Mesothelial cell of epicardium (in vitro differentiated cells): ENCODE measurements at regions not wholly inside any gene's neighbourhood (a gene's known extent, or its start where the extent isn't known, plus 50 kb on each side); places are given as distances from the start of the nearest gene placed in this dataset.
A peak's percentile ranks its signal among the peaks of the same experiment; 100 is the strongest.

Experiments
- DNase-seq, 2 experiments: peaks; one replicate each; pipeline ENCODE4 v3.0.0; 2021; ENCODE audit warnings: low spot score in 2 of 2; ENCODE audit not compliant: unreplicated experiment in 2 of 2
- H3K27ac Mint-ChIP-seq: 2 replicates; pipeline ENCODE4 v1.8.0; 2021; ENCODE audit warnings: mixed read lengths
- H3K27me3 Mint-ChIP-seq: 2 replicates; pipeline ENCODE4 v1.8.0; 2021; ENCODE audit warnings: low read depth, mixed read lengths
- H3K36me3 Mint-ChIP-seq: 2 replicates; pipeline ENCODE4 v1.8.0; 2021; ENCODE audit warnings: mixed read lengths
- H3K4me1 Mint-ChIP-seq: 2 replicates; pipeline ENCODE4 v1.8.0; 2021; ENCODE audit warnings: mixed read lengths
- H3K4me3 Mint-ChIP-seq: 2 replicates; pipeline ENCODE4 v1.8.0; 2021; ENCODE audit warnings: mild to moderate bottlenecking, moderate library complexity, mixed read lengths
- H3K9me3 Mint-ChIP-seq: 2 replicates; pipeline ENCODE4 v1.8.0; 2021; ENCODE audit warnings: mixed read lengths
- CTCF ChIP-seq: fragments of 200-600 bp; sonication (generic); IDR thresholded peaks from one replicate; pipeline ENCODE4 v1.5.0; 2021; ENCODE audit warnings: antibody characterized with exemption; ENCODE audit not compliant: unreplicated experiment

GRCh38 chr3:82012775-82013174, 251.3 kb upstream of the GBE1 start:
- Mint-ChIP-seq H3K27ac (no peak overlapping the region), H3K27me3 (no peaks in the 10 kb centered on the region), H3K4me3 (no peak overlapping the region), H3K36me3 (no peaks in the 10 kb centered on the region), H3K4me1 (peaks cover 5% of the 10 kb centered on the region), H3K9me3 (peaks cover 33% of the 10 kb centered on the region)
- TF ChIP-seq CTCF: no peak
- no peak for DNase-seq

GRCh38 chr3:82011336-82011735, 249.9 kb upstream of the GBE1 start:
- Mint-ChIP-seq H3K4me3 (no peak overlapping the region), H3K4me1 (peaks cover 5% of the 10 kb centered on the region), H3K9me3 (peaks cover 42% of the 10 kb centered on the region), H3K27me3 (no peaks in the 10 kb centered on the region), H3K27ac (no peak overlapping the region), H3K36me3 (peaks cover 4% of the 10 kb centered on the region)
- no peak for TF ChIP-seq CTCF
- DNase-seq: no peak

- no peaks in the 10 kb centered on the region for H3K27me3 Mint-ChIP-seq
- peaks cover 22% of the 10 kb centered on the region for H3K9me3 Mint-ChIP-seq
- no peak for TF ChIP-seq CTCF
- peaks cover 46% of the 10 kb centered on the region for H3K4me1 Mint-ChIP-seq
- H3K36me3 Mint-ChIP-seq: peaks cover 4% of the 10 kb centered on the region
- no peak overlapping the region for H3K4me3 Mint-ChIP-seq
- H3K27ac Mint-ChIP-seq: peak overlapping the region; percentile 31
- no peak for DNase-seq
Observed at GRCh38 chr3:82005266-82005665, 243.8 kb upstream of the GBE1 start.

GRCh38 chr3:82004266-82004665, 242.8 kb upstream of the GBE1 start:
- DNase-seq: no peak
- H3K4me3 Mint-ChIP-seq: no peak overlapping the region
- peaks cover 22% of the 10 kb centered on the region for H3K9me3 Mint-ChIP-seq
- TF ChIP-seq CTCF: no peak
- H3K27ac Mint-ChIP-seq: no peak overlapping the region
- peaks cover 46% of the 10 kb centered on the region for H3K4me1 Mint-ChIP-seq
- H3K27me3 Mint-ChIP-seq: no peaks in the 10 kb centered on the region
- peaks cover 4% of the 10 kb centered on the region for H3K36me3 Mint-ChIP-seq

- TF ChIP-seq CTCF: no peak
- Mint-ChIP-seq H3K4me1 (peaks cover 56% of the 10 kb centered on the region), H3K36me3 (peaks cover 4% of the 10 kb centered on the region)
Observed at GRCh38 chr3:82002986-82003642, 241.7 kb upstream of the GBE1 start.

GRCh38 chr3:82002491-82002890, 241.0 kb upstream of the GBE1 start:
- peaks cover 62% of the 10 kb centered on the region for H3K4me1 Mint-ChIP-seq
- H3K36me3 Mint-ChIP-seq: peaks cover 4% of the 10 kb centered on the region
- H3K27me3 Mint-ChIP-seq: no peaks in the 10 kb centered on the region
- no peak overlapping the region for H3K4me3 Mint-ChIP-seq
- TF ChIP-seq CTCF: no peak
- H3K27ac Mint-ChIP-seq: peak overlapping the region; percentile 37
- no peak for DNase-seq
- H3K9me3 Mint-ChIP-seq: peaks cover 10% of the 10 kb centered on the region

More at GRCh38 chr3:82002986-82003642, 241.7 kb upstream of the GBE1 start:
- Mint-ChIP-seq H3K9me3 (peaks cover 13% of the 10 kb centered on the region), H3K27ac (peak overlapping the region; percentile 37), H3K4me3 (no peak overlapping the region), H3K27me3 (no peaks in the 10 kb centered on the region)
- no peak for DNase-seq
